Right lobe of liver (tissue), 4 donors: ENCODE measurements at regions not wholly inside any gene's neighbourhood (a gene's known extent, or its start where the extent isn't known, plus 50 kb on each side); places are given as distances from the start of the nearest gene placed in this dataset.

ENCODE experiments used
- CTCF ChIP-seq, 4 donors: fragments of 200-600 bp in 3 of 4; fragments of 450-650 bp in 1 of 4; IDR thresholded peaks; one replicate each; pipeline versions ENCODE4 v1.5.1 to v1.8.0; 2016 to 2022; ENCODE audit warnings: antibody characterized with exemption in 4 of 4, mild to moderate bottlenecking in 2 of 4
- POLR2A ChIP-seq: fragments of 450-650 bp; IDR thresholded peaks from one replicate; pipeline ENCODE4 v1.6.1; 2017; ENCODE audit warnings: antibody characterized with exemption, mild to moderate bottlenecking
- donor health status: DM: no; HTN: no; CAD: no.
- donor health status: DM: no; HTN: no; CAD: no.
- donor health status: DM: no; HTN: yes; CAD: no.

DNA sequence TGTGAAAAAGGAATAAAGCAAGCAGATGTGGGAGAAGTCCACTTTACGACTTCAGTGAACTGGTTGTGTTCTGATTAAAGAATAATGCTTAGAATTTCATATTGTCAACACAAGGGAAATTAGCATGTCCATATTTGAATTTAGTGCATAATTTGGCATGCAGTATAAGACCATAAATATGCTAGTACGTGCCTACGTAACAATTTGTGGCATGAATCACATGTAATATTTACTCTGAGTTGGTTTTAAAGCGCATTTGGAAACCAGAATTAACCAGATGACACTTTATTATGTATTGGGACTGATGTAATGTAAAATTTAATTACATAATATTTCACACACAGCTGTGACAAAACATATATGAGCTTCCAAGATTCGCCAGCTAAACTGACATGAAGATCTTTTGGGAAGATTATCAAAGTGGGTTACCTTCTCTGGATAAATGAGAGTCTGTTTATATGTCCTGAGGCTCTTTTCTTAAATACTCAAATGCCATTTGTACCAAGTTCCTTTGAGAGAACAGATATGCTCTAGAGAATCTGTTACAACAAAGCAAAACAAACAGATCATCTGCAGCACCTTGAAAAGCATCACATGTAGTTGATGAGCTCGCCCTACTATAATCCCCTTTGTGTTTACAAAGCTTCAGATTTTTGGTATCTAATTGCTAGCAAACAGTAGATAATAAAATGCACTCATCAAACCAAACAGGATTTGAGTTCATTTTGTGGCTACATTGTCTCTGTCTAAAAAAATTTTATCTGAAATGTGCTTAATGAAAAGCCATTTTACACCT lies 1468.6 kb downstream of the CDH11 start:
- TF ChIP-seq CTCF (IDR thresholded peaks at IDR 0.05) (no peak), POLR2A (no peak)
